Natural killer cell (primary cell): ENCODE measurements at regions not wholly inside any gene's neighbourhood (a gene's known extent, or its start where the extent isn't known, plus 50 kb on each side); places are given as distances from the start of the nearest gene placed in this dataset.

ENCODE experiments used
- ATAC-seq, 3 donors: fragments of 150-1000 bp in 2 of 3; fragments of 200-7000 bp in 1 of 3; cut with Tn5 transposase; 1 replicate in 1 of 3; 2 replicates in 2 of 3; pipeline ENCODE4 v1.10.0; 2021; ENCODE audit warnings: mild to moderate bottlenecking in 2 of 3, moderate library complexity in 2 of 3
- DNase-seq, 2 donors: peaks; one replicate each; pipeline versions ENCODE4 v3.0.0 to v3.0.0-alpha.2; 2013 to 2021; ENCODE audit warnings: mixed read lengths in 1 of 2
- H3K27ac ChIP-seq: one replicate; pipeline ENCODE4 v1.5.1; 2013; ENCODE audit warnings: mild to moderate bottlenecking, low read length
- H3K27me3 ChIP-seq: one replicate; pipeline ENCODE4 v1.6.1; 2013; ENCODE audit warnings: low read length; ENCODE audit not compliant: control insufficient read depth, insufficient read depth
- H3K36me3 ChIP-seq: one replicate; pipeline ENCODE4 v1.6.1; 2013; ENCODE audit warnings: low read length; ENCODE audit not compliant: control insufficient read depth, insufficient read depth
- H3K4me1 ChIP-seq: one replicate; pipeline ENCODE4 v1.6.1; 2013; ENCODE audit warnings: low read length; ENCODE audit not compliant: control insufficient read depth, insufficient read depth
- H3K4me3 ChIP-seq: one replicate; pipeline ENCODE4 v1.5.1; 2013; ENCODE audit warnings: low read length
- H3K9me3 ChIP-seq: one replicate; pipeline ENCODE4 v1.6.1; 2013; ENCODE audit warnings: low read length; ENCODE audit not compliant: control insufficient read depth, insufficient read depth
- H3K27ac Mint-ChIP-seq, 2 donors: one replicate each; pipeline ENCODE4 v1.8.0; 2022; ENCODE audit warnings: mild to moderate bottlenecking in 2 of 2, mixed read lengths in 2 of 2, moderate library complexity in 1 of 2
- H3K27me3 Mint-ChIP-seq, 2 donors: one replicate each; pipeline ENCODE4 v1.8.0; 2022; ENCODE audit warnings: low read depth in 2 of 2, mixed read lengths in 2 of 2
- H3K36me3 Mint-ChIP-seq: one replicate; pipeline ENCODE4 v1.8.0; 2022; ENCODE audit warnings: mixed read lengths
- H3K4me1 Mint-ChIP-seq, 2 donors: one replicate each; pipeline ENCODE4 v1.8.0; 2022; ENCODE audit warnings: mixed read lengths in 2 of 2
- H3K4me3 Mint-ChIP-seq: one replicate; pipeline ENCODE4 v1.8.0; 2022; ENCODE audit warnings: mild to moderate bottlenecking, moderate library complexity, mixed read lengths
- H3K9me3 Mint-ChIP-seq, 2 donors: one replicate each; pipeline ENCODE4 v1.8.0; 2022; ENCODE audit warnings: mixed read lengths in 2 of 2
- CTCF ChIP-seq: fragments of 200-600 bp; IDR thresholded peaks from one replicate; pipeline ENCODE4 v1.8.0; 2022; ENCODE audit warnings: antibody characterized with exemption
- WGBS: methylation state at CpG from one replicate; pipeline ENCODE4 v1.1.7; 2013; ENCODE audit warnings: missing lambda C conversion rate; ENCODE audit not compliant: insufficient coverage; 5-methylcytosine and 5-hydroxymethylcytosine counted together
- intact Hi-C: fragments of 100-400 bp; cut with micrococcal nuclease; formaldehyde crosslinking; loops from one replicate; pipeline ENCODE4 v1.14.2; 2022

GRCh38 chrX:6904156-6904555 lies 243.4 kb upstream of the STS start:
- Mint-ChIP-seq H3K4me1 (no peaks in the 10 kb centered on the region), H3K4me3 (no peak overlapping the region), H3K27ac (no peak overlapping the region), H3K27me3 (no peaks in the 10 kb centered on the region), H3K36me3 (no peaks in the 10 kb centered on the region), H3K9me3 (peaks cover 12 to 13% of the 10 kb centered on the region in 2 donors)
- Histone ChIP-seq H3K4me1 (no peaks in the 10 kb centered on the region), H3K9me3 (no peaks in the 10 kb centered on the region), H3K4me3 (no peak overlapping the region), H3K36me3 (no peaks in the 10 kb centered on the region), H3K27ac (no peak overlapping the region), H3K27me3 (no peaks in the 10 kb centered on the region)
- DNase-seq, result no peak
- 74% methylated on average over 3 of the region's 5 CpGs for WGBS
- TF ChIP-seq CTCF, result no peak
- intact Hi-C loops, result no loop called here
- ATAC-seq, result no peak

GRCh38 chrX:6898371-6898770 lies 249.1 kb upstream of the STS start:
- no peak for DNase-seq
- H3K9me3 Mint-ChIP-seq, result peaks cover 2 to 4% of the 10 kb centered on the region in 2 donors
- H3K27me3 Mint-ChIP-seq, result no peaks in the 10 kb centered on the region
- H3K4me1 ChIP-seq, result no peaks in the 10 kb centered on the region
- TF ChIP-seq CTCF, result no peak
- no peaks in the 10 kb centered on the region for H3K36me3 Mint-ChIP-seq
- intact Hi-C loops, result no loop called here
- H3K27ac ChIP-seq, result no peak overlapping the region
- no peak for ATAC-seq
- no peaks in the 10 kb centered on the region for H3K27me3 ChIP-seq
- no peak overlapping the region for H3K27ac Mint-ChIP-seq
- H3K9me3 ChIP-seq, result no peaks in the 10 kb centered on the region
- no peaks in the 10 kb centered on the region for H3K36me3 ChIP-seq
- H3K4me3 Mint-ChIP-seq, result no peak overlapping the region
- no peaks in the 10 kb centered on the region for H3K4me1 Mint-ChIP-seq
- H3K4me3 ChIP-seq, result no peak overlapping the region
- WGBS, result 73% methylated on average over 3 of the region's 3 CpGs

- Histone ChIP-seq H3K4me1 (no peaks in the 10 kb centered on the region), H3K27ac (no peak overlapping the region), H3K36me3 (no peaks in the 10 kb centered on the region), H3K9me3 (no peaks in the 10 kb centered on the region), H3K27me3 (no peaks in the 10 kb centered on the region), H3K4me3 (no peak overlapping the region)
- no peak overlapping the region for H3K27ac Mint-ChIP-seq
- peaks cover 3 to 11% of the 10 kb centered on the region in 2 donors for H3K9me3 Mint-ChIP-seq
- no peaks in the 10 kb centered on the region for H3K4me1 Mint-ChIP-seq
- no peak overlapping the region for H3K4me3 Mint-ChIP-seq
- peaks cover 6% of the 10 kb centered on the region for H3K36me3 Mint-ChIP-seq
- DNase-seq (no peak), ATAC-seq (no peak)
- WGBS, result 64% methylated on average over 1 of the region's 1 CpG
- H3K27me3 Mint-ChIP-seq, result no peaks in the 10 kb centered on the region
- TF ChIP-seq CTCF, result no peak
- intact Hi-C loops, result no loop called here
Measured at GRCh38 chrX:6891404-6891803, 256.1 kb upstream of the STS start.

- peaks cover 6% of the 10 kb centered on the region for H3K36me3 Mint-ChIP-seq
- intact Hi-C loops, result no loop called here
- WGBS, result 100% methylated on average over 1 of the region's 3 CpGs
Measured at GRCh38 chrX:6890544-6891261, 256.8 kb upstream of the STS start.

More at GRCh38 chrX:6890544-6891261, 256.8 kb upstream of the STS start:
- Mint-ChIP-seq H3K4me3 (no peak overlapping the region), H3K9me3 (peaks cover 3 to 11% of the 10 kb centered on the region in 2 donors), H3K27ac (no peak overlapping the region), H3K4me1 (no peaks in the 10 kb centered on the region), H3K27me3 (no peaks in the 10 kb centered on the region)
- H3K4me1 ChIP-seq, result no peaks in the 10 kb centered on the region
- no peaks in the 10 kb centered on the region for H3K36me3 ChIP-seq
- no peaks in the 10 kb centered on the region for H3K9me3 ChIP-seq
- H3K4me3 ChIP-seq, result no peak overlapping the region
- H3K27ac ChIP-seq, result no peak overlapping the region
- DNase-seq, result no peak
- H3K27me3 ChIP-seq, result no peaks in the 10 kb centered on the region
- no peak for ATAC-seq
- TF ChIP-seq CTCF, result no peak
